CD14-positive monocyte (primary cell): ENCODE measurements at regions not wholly inside any gene's neighbourhood (a gene's known extent, or its start where the extent isn't known, plus 50 kb on each side); places are given as distances from the start of the nearest gene placed in this dataset.
A peak's percentile ranks its signal among the peaks of the same experiment; 100 is the strongest.

Experiments used
- DNase-seq, 3 donors: peaks; one replicate each; pipeline ENCODE4 v3.0.0-alpha.2; 2011 to 2022
- H2AFZ ChIP-seq: 2 replicates; pipeline ENCODE4 v1.6.0; 2012; ENCODE audit warnings: mild to moderate bottlenecking, low read depth, low read length, inconsistent platforms; ENCODE audit not compliant: insufficient read depth, poor library complexity, severe bottlenecking
- H3K27ac ChIP-seq, 2 donors: 1 replicate in 1 of 2; 2 replicates in 1 of 2; pipeline ENCODE4 v1.5.1; 2012 to 2013; ENCODE audit warnings: low read length in 2 of 2, control low read depth in 1 of 2, inconsistent platforms in 1 of 2, low read depth in 1 of 2, mild to moderate bottlenecking in 1 of 2
- H3K27me3 ChIP-seq, 2 donors: one replicate each; pipeline versions ENCODE4 v1.6.0 to v1.6.1; 2011 to 2013; ENCODE audit warnings: low read length in 2 of 2; ENCODE audit not compliant: control insufficient read depth in 2 of 2, insufficient read depth in 2 of 2
- H3K36me3 ChIP-seq, 2 donors: replicated peaks in 1 of 2; 1 replicate in 1 of 2; 2 replicates in 1 of 2; pipeline versions ENCODE4 v1.5.1 to v1.6.1; 2012 to 2013; ENCODE audit warnings: low read length in 2 of 2, control low read depth in 1 of 2, inconsistent platforms in 1 of 2, mild to moderate bottlenecking in 1 of 2; ENCODE audit not compliant: insufficient read depth in 2 of 2, control insufficient read depth in 1 of 2
- H3K4me1 ChIP-seq, 2 donors: 1 replicate in 1 of 2; 2 replicates in 1 of 2; pipeline versions ENCODE4 v1.5.1 to v1.6.1; 2012 to 2013; ENCODE audit warnings: low read length in 2 of 2, control low read depth in 1 of 2, inconsistent platforms in 1 of 2, mild to moderate bottlenecking in 1 of 2, moderate library complexity in 1 of 2; ENCODE audit not compliant: insufficient read depth in 2 of 2, control insufficient read depth in 1 of 2
- H3K4me2 ChIP-seq: replicated peaks from 2 replicates; pipeline ENCODE3; 2012; ENCODE audit warnings: low read length, moderate library complexity, mild to moderate bottlenecking; ENCODE audit not compliant: poor library complexity, severe bottlenecking; ENCODE audit errors: extremely low read depth
- H3K4me3 ChIP-seq, 3 experiments: fragments of 200-600 bp in 1 of 3; sonication (generic) in 1 of 3; replicated peaks in 1 of 3; 1 replicate in 2 of 3; 2 replicates in 1 of 3; pipeline ENCODE4 v1.5.1; 2011 to 2013; ENCODE audit warnings: low read length in 3 of 3, mild to moderate bottlenecking in 3 of 3, control low read depth in 2 of 3, low read depth in 2 of 3, inconsistent platforms in 1 of 3, moderate library complexity in 1 of 3
- H3K79me2 ChIP-seq: 2 replicates; pipeline ENCODE4 v1.6.0; 2012; ENCODE audit warnings: mild to moderate bottlenecking, control low read depth, inconsistent platforms, low read length, moderate library complexity; ENCODE audit not compliant: insufficient read depth
- H3K9ac ChIP-seq: 2 replicates; pipeline ENCODE4 v1.6.0; 2017; ENCODE audit warnings: low read length, mild to moderate bottlenecking; ENCODE audit not compliant: insufficient read depth, poor library complexity, severe bottlenecking
- H3K9me3 ChIP-seq, 2 donors: replicated peaks in 1 of 2; 1 replicate in 1 of 2; 2 replicates in 1 of 2; pipeline versions ENCODE4 v1.5.1 to v1.6.1; 2012 to 2013; ENCODE audit warnings: low read length in 2 of 2, control low read depth in 1 of 2; ENCODE audit not compliant: control insufficient read depth in 1 of 2, insufficient read depth in 1 of 2
- H4K20me1 ChIP-seq: 2 replicates; pipeline ENCODE4 v1.6.0; 2012; ENCODE audit warnings: mild to moderate bottlenecking, low read length, control low read depth, moderate library complexity; ENCODE audit not compliant: insufficient read depth
- H3K27ac Mint-ChIP-seq, 7 donors: one replicate each; pipeline ENCODE4 v1.8.0; 2020; ENCODE audit warnings: mild to moderate bottlenecking in 7 of 7, mixed read lengths in 7 of 7, moderate library complexity in 6 of 7, inconsistent platforms in 2 of 7
- H3K27me3 Mint-ChIP-seq, 3 donors: one replicate each; pipeline ENCODE4 v1.8.0; 2021 to 2022; ENCODE audit warnings: low read depth in 3 of 3, mild to moderate bottlenecking in 3 of 3, mixed read lengths in 3 of 3, moderate library complexity in 3 of 3, inconsistent platforms in 1 of 3
- H3K36me3 Mint-ChIP-seq, 2 donors: one replicate each; pipeline ENCODE4 v1.8.0; 2020; ENCODE audit warnings: mixed read lengths in 2 of 2, inconsistent platforms in 1 of 2, mild to moderate bottlenecking in 1 of 2
- H3K4me1 Mint-ChIP-seq: one replicate; pipeline ENCODE4 v1.8.0; 2020; ENCODE audit warnings: mild to moderate bottlenecking, mixed read lengths
- H3K4me3 Mint-ChIP-seq, 2 donors: one replicate each; pipeline ENCODE4 v1.8.0; 2020; ENCODE audit warnings: mild to moderate bottlenecking in 2 of 2, mixed read lengths in 2 of 2, moderate library complexity in 1 of 2
- H3K9me3 Mint-ChIP-seq, 7 donors: one replicate each; pipeline ENCODE4 v1.8.0; 2020 to 2022; ENCODE audit warnings: mixed read lengths in 7 of 7, mild to moderate bottlenecking in 6 of 7, moderate library complexity in 6 of 7, inconsistent platforms in 2 of 7
- CTCF ChIP-seq: fragments of 200-600 bp; IDR thresholded peaks from one replicate; pipeline ENCODE4 v1.8.0; 2022; ENCODE audit warnings: antibody characterized with exemption, mild to moderate bottlenecking
- WGBS: methylation state at CpG from one replicate; pipeline ENCODE4 v1.1.5; 2013; ENCODE audit warnings: missing lambda C conversion rate; ENCODE audit not compliant: insufficient coverage; 5-methylcytosine and 5-hydroxymethylcytosine counted together
- intact Hi-C, 2 donors: fragments of 100-400 bp; cut with micrococcal nuclease; formaldehyde crosslinking; loops; one replicate each; pipeline versions ENCODE4 v1.15.0 to v1.15.1; 2023

GRCh38 chr19:27774337-27774736 lies 1438.6 kb downstream of the UQCRFS1 start:
- no peaks in the 10 kb centered on the region for H3K27me3 ChIP-seq
- no peak overlapping the region for H3K27ac ChIP-seq
- peaks cover 0 to 10% of the 10 kb centered on the region in 2 donors for H3K4me1 ChIP-seq
- no peak overlapping the region for H3K4me2 ChIP-seq
- Mint-ChIP-seq H3K27me3 (peaks cover 0 to 2% (median 0%) of the 10 kb centered on the region in 3 donors), H3K27ac (peak overlapping the region in 1 of 7 donors; percentile 7), H3K4me3 (no peak overlapping the region), H3K9me3 (peaks cover 49 to 76% (median 60%) of the 10 kb centered on the region in 7 donors), H3K36me3 (peaks cover 10 to 29% of the 10 kb centered on the region in 2 donors), H3K4me1 (peaks cover 14% of the 10 kb centered on the region)
- intact Hi-C loops = no loop called here
- no peaks in the 10 kb centered on the region for H3K36me3 ChIP-seq
- no peaks in the 10 kb centered on the region for H4K20me1 ChIP-seq
- no peak for DNase-seq
- no peak overlapping the region for H3K4me3 ChIP-seq
- WGBS = 99% methylated on average over 9 of the region's 10 CpGs
- TF ChIP-seq CTCF = no peak
- peaks cover 56 to 66% of the 10 kb centered on the region in 2 donors for H3K9me3 ChIP-seq
- H2AFZ ChIP-seq = no peak overlapping the region
- no peak overlapping the region for H3K9ac ChIP-seq
- no peaks in the 10 kb centered on the region for H3K79me2 ChIP-seq

GRCh38 chr19:27773318-27774094 lies 1439.4 kb downstream of the UQCRFS1 start:
- intact Hi-C loops = no loop called here
- H2AFZ ChIP-seq = no peak overlapping the region
- no peak overlapping the region for H3K4me3 ChIP-seq
- H3K4me1 ChIP-seq = peaks cover 0 to 10% of the 10 kb centered on the region in 2 donors
- H4K20me1 ChIP-seq = no peaks in the 10 kb centered on the region
- H3K9me3 ChIP-seq = peaks cover 64 to 74% of the 10 kb centered on the region in 2 donors
- no peak overlapping the region for H3K27ac ChIP-seq
- H3K9me3 Mint-ChIP-seq = peaks cover 50 to 83% (median 65%) of the 10 kb centered on the region in 7 donors
- no peak for DNase-seq
- no peaks in the 10 kb centered on the region for H3K27me3 Mint-ChIP-seq
- TF ChIP-seq CTCF = no peak
- H3K27me3 ChIP-seq = no peaks in the 10 kb centered on the region
- no peak overlapping the region for H3K9ac ChIP-seq
- H3K36me3 Mint-ChIP-seq = peaks cover 7 to 22% of the 10 kb centered on the region in 2 donors
- no peaks in the 10 kb centered on the region for H3K36me3 ChIP-seq
- WGBS = 72% methylated on average over 9 of the region's 11 CpGs
- H3K4me2 ChIP-seq = no peak overlapping the region
- H3K79me2 ChIP-seq = no peaks in the 10 kb centered on the region
- H3K4me3 Mint-ChIP-seq = no peak overlapping the region
- peak overlapping the region in 1 of 7 donors; percentile 73 for H3K27ac Mint-ChIP-seq
- peaks cover 12% of the 10 kb centered on the region for H3K4me1 Mint-ChIP-seq
